Lower lobe of right lung (tissue), 2 donors: ENCODE measurements at regions not wholly inside any gene's neighbourhood (a gene's known extent, or its start where the extent isn't known, plus 50 kb on each side); places are given as distances from the start of the nearest gene placed in this dataset.

Source experiments
- ATAC-seq, 2 donors: fragments of 200-7000 bp; cut with Tn5 transposase; one replicate each; pipeline ENCODE4 v1.9.1; 2020 to 2022; ENCODE audit warnings: mild to moderate bottlenecking in 2 of 2, moderate library complexity in 2 of 2
- DNase-seq: peaks from one replicate; pipeline ENCODE4 v3.0.0-alpha.2; 2020
- H3K27ac ChIP-seq: fragments of 200-600 bp; one replicate; pipeline ENCODE4 v1.8.0; 2022
- H3K27me3 ChIP-seq: fragments of 200-600 bp; one replicate; pipeline ENCODE4 v1.8.0; 2022; ENCODE audit warnings: low read depth
- H3K36me3 ChIP-seq: fragments of 200-600 bp; one replicate; pipeline ENCODE4 v1.8.0; 2022; ENCODE audit warnings: mild to moderate bottlenecking
- H3K4me1 ChIP-seq: fragments of 200-600 bp; one replicate; pipeline ENCODE4 v1.8.0; 2022
- H3K4me3 ChIP-seq: fragments of 200-600 bp; one replicate; pipeline ENCODE4 v1.8.0; 2022; ENCODE audit warnings: mild to moderate bottlenecking
- H3K9me3 ChIP-seq: fragments of 200-600 bp; one replicate; pipeline ENCODE4 v1.8.0; 2022
- intact Hi-C: fragments of 100-400 bp; cut with DNase I; formaldehyde crosslinking; loops from one replicate; pipeline ENCODE4 v1.11.0; 2022
- TF ChIP-seq, protein P1 (sequence below): fragments of 200-600 bp; IDR thresholded peaks from one replicate; pipeline ENCODE4 v1.8.0; 2022; ENCODE audit warnings: antibody characterized with exemption, mild to moderate bottlenecking
- donor health status: DM: no; HTN: yes; CAD: no; lungs with severe emphysema.

DNA sequence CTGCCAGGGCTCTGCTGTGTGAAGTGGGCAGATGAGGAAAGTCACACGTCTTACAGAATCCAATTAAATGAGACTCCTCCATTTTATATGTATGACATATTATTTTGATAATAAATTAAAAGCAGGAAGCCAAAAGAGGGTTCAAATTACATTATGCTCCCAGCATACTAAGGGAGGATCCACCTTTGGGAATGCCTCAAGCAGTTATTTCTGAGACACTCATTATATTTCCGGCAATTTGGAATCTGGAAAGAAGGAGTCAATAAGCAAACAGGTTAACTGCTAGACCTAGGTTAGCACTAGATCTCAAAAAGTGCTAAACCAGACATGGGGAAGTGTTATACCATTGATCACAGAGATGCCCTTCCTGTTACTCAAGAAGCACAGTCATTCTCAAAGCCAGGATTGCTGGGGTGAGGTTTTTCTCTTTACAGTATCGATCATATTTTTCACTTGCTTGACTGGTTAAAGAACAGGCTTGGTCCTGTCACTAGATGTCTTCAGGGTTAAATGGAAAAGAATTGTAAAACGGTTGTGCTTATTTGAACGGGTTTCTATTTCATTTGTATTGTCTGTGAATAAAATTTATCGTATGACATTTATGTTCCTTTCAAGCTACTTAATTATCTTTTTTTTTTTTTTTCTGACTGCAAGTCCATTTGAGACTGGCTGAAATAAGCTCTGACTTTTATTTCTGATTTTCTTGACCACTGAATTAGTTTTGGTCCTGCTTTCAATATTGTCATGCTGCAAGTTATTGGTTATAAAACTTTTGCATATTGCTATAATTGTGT lies 523.2 kb downstream of the KLF12 start:
- no peaks in the 10 kb centered on the region for H3K36me3 ChIP-seq
- H3K27me3 ChIP-seq, result no peaks in the 10 kb centered on the region
- H3K9me3 ChIP-seq, result no peaks in the 10 kb centered on the region
- no peak overlapping the region for H3K27ac ChIP-seq
- TF ChIP-seq, protein P1, sequence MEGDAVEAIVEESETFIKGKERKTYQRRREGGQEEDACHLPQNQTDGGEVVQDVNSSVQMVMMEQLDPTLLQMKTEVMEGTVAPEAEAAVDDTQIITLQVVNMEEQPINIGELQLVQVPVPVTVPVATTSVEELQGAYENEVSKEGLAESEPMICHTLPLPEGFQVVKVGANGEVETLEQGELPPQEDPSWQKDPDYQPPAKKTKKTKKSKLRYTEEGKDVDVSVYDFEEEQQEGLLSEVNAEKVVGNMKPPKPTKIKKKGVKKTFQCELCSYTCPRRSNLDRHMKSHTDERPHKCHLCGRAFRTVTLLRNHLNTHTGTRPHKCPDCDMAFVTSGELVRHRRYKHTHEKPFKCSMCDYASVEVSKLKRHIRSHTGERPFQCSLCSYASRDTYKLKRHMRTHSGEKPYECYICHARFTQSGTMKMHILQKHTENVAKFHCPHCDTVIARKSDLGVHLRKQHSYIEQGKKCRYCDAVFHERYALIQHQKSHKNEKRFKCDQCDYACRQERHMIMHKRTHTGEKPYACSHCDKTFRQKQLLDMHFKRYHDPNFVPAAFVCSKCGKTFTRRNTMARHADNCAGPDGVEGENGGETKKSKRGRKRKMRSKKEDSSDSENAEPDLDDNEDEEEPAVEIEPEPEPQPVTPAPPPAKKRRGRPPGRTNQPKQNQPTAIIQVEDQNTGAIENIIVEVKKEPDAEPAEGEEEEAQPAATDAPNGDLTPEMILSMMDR, result no peak
- H3K4me3 ChIP-seq, result no peak overlapping the region
- no peak for ATAC-seq
- H3K4me1 ChIP-seq, result peaks cover 7% of the 10 kb centered on the region
- no peak for DNase-seq
- intact Hi-C loops, result no loop called here

DNA sequence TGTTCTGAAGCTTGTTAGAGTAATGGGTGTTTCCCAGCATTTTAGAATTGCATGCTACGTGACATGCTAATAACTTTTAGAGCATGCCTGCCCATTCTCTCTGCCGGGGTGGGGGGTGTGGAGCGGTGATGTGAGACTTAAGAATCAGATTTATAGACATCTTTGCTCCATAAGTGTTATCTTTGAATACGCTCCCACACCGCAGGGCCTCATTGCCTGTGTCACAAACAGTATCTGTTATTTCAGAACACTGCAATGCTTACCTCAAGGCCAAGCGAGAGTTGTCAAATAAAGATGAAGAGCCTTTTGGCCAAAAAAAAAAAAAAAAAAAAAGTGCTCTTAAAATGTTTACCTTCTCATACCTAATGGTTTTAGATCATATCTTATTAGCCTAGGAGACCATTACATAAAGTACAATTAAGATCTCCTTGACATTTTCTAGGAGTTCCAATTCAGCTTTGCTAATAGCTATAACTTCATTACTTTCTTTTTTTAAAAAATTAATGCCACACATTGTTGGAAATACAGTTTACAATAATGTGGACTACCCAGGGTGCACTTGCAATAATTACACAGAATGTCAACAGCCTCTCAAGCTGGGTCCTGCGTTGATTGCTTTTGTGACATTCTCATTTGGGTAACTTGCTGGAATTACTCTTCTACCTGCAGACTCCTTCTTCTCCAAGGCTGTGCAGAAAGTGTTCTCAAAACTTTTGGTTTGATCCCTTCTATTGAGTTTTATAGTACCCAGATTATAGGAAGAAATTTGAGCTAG lies 525.3 kb downstream of the KLF12 start:
- TF ChIP-seq, protein P1, result no peak
- DNase-seq, result no peak
- Histone ChIP-seq H3K27ac (peak overlapping the region; percentile 51), H3K27me3 (no peaks in the 10 kb centered on the region), H3K4me3 (no peak overlapping the region), H3K36me3 (no peaks in the 10 kb centered on the region), H3K4me1 (peaks cover 7% of the 10 kb centered on the region), H3K9me3 (no peaks in the 10 kb centered on the region)
- ATAC-seq, result peak; percentile 63 to 83
- intact Hi-C loops, result no loop called here

DNA sequence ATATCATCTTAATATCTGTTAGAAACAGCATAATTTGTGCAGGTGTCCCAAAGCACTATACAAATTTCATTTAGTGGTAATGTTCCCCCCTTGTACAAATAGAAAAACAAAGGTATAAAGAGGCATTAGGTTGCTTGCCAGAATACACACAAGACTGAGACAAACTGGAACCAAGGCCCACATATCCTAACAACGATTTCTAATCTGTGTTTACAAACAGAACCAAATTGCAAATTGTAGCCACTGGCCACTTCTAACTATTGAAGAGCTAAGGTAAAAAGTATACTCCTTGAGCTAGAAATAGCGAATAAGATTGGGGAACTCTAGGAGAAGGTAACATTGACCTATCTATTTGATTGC lies 526.1 kb downstream of the KLF12 start:
- no peak for DNase-seq
- H3K4me1 ChIP-seq, result peaks cover 7% of the 10 kb centered on the region
- peak overlapping the region; percentile 51 for H3K27ac ChIP-seq
- intact Hi-C loops, result no loop called here
- H3K27me3 ChIP-seq, result no peaks in the 10 kb centered on the region
- no peaks in the 10 kb centered on the region for H3K36me3 ChIP-seq
- H3K9me3 ChIP-seq, result no peaks in the 10 kb centered on the region
- TF ChIP-seq, protein P1, result no peak
- no peak overlapping the region for H3K4me3 ChIP-seq
- ATAC-seq, result peak; percentile 28 to 64

GRCh38 chr13:73607489-73608156 lies 526.6 kb downstream of the KLF12 start:
- DNase-seq (no peak), ATAC-seq (peak; percentile 56 to 67)
- TF ChIP-seq, protein P1, result no peak
- H3K27ac ChIP-seq, result peak overlapping the region; percentile 14
- peaks cover 7% of the 10 kb centered on the region for H3K4me1 ChIP-seq
- H3K4me3 ChIP-seq, result no peak overlapping the region
- H3K27me3 ChIP-seq, result no peaks in the 10 kb centered on the region
- H3K36me3 ChIP-seq, result no peaks in the 10 kb centered on the region
- intact Hi-C loops, result no loop called here
- H3K9me3 ChIP-seq, result no peaks in the 10 kb centered on the region

GRCh38 chr13:73603646-73604045 lies 530.6 kb downstream of the KLF12 start:
- intact Hi-C loops, result no loop called here
- ATAC-seq (no peak), DNase-seq (no peak)
- no peaks in the 10 kb centered on the region for H3K36me3 ChIP-seq
- H3K27me3 ChIP-seq, result no peaks in the 10 kb centered on the region
- TF ChIP-seq, protein P1, result no peak
- no peaks in the 10 kb centered on the region for H3K4me1 ChIP-seq
- H3K27ac ChIP-seq, result no peak overlapping the region
- H3K9me3 ChIP-seq, result no peaks in the 10 kb centered on the region
- H3K4me3 ChIP-seq, result no peak overlapping the region
